Endothelial cell of umbilical vein (primary cell): ENCODE measurements at regions not wholly inside any gene's neighbourhood (a gene's known extent, or its start where the extent isn't known, plus 50 kb on each side); places are given as distances from the start of the nearest gene placed in this dataset.

ENCODE experiments used
- BruUV-seq: library from RNA; stranded (reverse); fragments of 400-500 nt; replicated peaks from 2 replicates; lab custom pipeline; 2021; lab: Mats Ljungman, UMichigan
- CTCF ChIA-PET: fragments of 300-600, 350-600 bp; sonication (Branson Sonifier 250); formaldehyde crosslinking; loops from one replicate; lab custom pipeline; 2021; ENCODE audit warnings: antibody characterized with exemption, inconsistent platforms; lab: Charles Lee
- POLR2A ChIA-PET: fragments of 300-600, 350-600 bp; sonication (Branson Sonifier 250); formaldehyde crosslinking; loops from one replicate; lab custom pipeline; 2021; ENCODE audit warnings: antibody characterized with exemption, inconsistent platforms; lab: Charles Lee
- DNase-seq: peaks from one replicate; pipeline ENCODE4 v3.0.0-alpha.2; 2011; ENCODE audit warnings: low read depth, low spot score
- FAIRE-seq: peaks from 2 replicates; lab custom pipeline; 2011; peaks lifted over from hg19 to GRCh38; lab: Jason Lieb, UNC
- H2AFZ ChIP-seq: 2 replicates; pipeline ENCODE4 v1.6.0; 2012; ENCODE audit warnings: low read depth, low read length, control low read depth, inconsistent platforms
- H3K27ac ChIP-seq: 2 replicates; pipeline ENCODE4 v1.5.1; 2011; ENCODE audit warnings: low read depth, mild to moderate bottlenecking, control low read depth, low read length, moderate library complexity; ENCODE audit not compliant: insufficient read depth
- H3K27me3 ChIP-seq, 2 experiments: 2 replicates each; pipeline versions ENCODE4 v1.6.0 to v1.6.1; 2011; ENCODE audit warnings: low read length in 2 of 2, mixed read lengths in 1 of 2; ENCODE audit not compliant: control insufficient read depth in 2 of 2, insufficient read depth in 2 of 2
- H3K36me3 ChIP-seq, 2 experiments: 2 replicates in 1 of 2; 3 replicates in 1 of 2; pipeline ENCODE4 v1.5.1; 2011; ENCODE audit warnings: low read length in 2 of 2, mild to moderate bottlenecking in 1 of 2, moderate library complexity in 1 of 2; ENCODE audit not compliant: control insufficient read depth in 2 of 2, insufficient read depth in 2 of 2; ENCODE audit errors: extremely low read depth in 1 of 2
- H3K4me1 ChIP-seq: 3 replicates; pipeline ENCODE4 v1.5.1; 2011; ENCODE audit warnings: mild to moderate bottlenecking, low read length; ENCODE audit not compliant: control insufficient read depth, insufficient read depth; ENCODE audit errors: extremely low read depth
- H3K4me2 ChIP-seq: 2 replicates; pipeline ENCODE4 v1.6.1; 2011; ENCODE audit warnings: low read length, control low read depth, mixed read lengths; ENCODE audit not compliant: insufficient read depth
- H3K4me3 ChIP-seq, 3 experiments: fragments of 200-600 bp in 1 of 3; sonication (generic), shearing (Covaris generic) in 1 of 3; replicated peaks in 1 of 3; 2 replicates each; pipeline ENCODE4 v1.5.1; 2011 to 2016; ENCODE audit warnings: control low read depth in 3 of 3, low read length in 3 of 3, mild to moderate bottlenecking in 2 of 3, inconsistent platforms in 1 of 3, low read depth in 1 of 3, moderate library complexity in 1 of 3; ENCODE audit not compliant: insufficient read depth in 1 of 3
- H3K79me2 ChIP-seq: 2 replicates; pipeline ENCODE4 v1.6.0; 2012; ENCODE audit warnings: low read length, inconsistent platforms; ENCODE audit not compliant: control insufficient read depth, insufficient read depth
- H3K9ac ChIP-seq: replicated peaks from 2 replicates; pipeline ENCODE3; 2011; ENCODE audit warnings: low read length, control low read depth; ENCODE audit not compliant: insufficient read depth; ENCODE audit errors: extremely low read depth
- H3K9me1 ChIP-seq: replicated peaks from 3 replicates; pipeline ENCODE4 v1.6.0; 2011; ENCODE audit warnings: mild to moderate bottlenecking, low read length; ENCODE audit not compliant: control insufficient read depth, insufficient read depth; ENCODE audit errors: extremely low read depth
- H3K9me3 ChIP-seq: replicated peaks from 2 replicates; pipeline ENCODE4 v1.5.1; 2012; ENCODE audit warnings: low read length, inconsistent platforms; ENCODE audit not compliant: control insufficient read depth, insufficient read depth
- H4K20me1 ChIP-seq: replicated peaks from 2 replicates; pipeline ENCODE3; 2011; ENCODE audit warnings: mild to moderate bottlenecking, low read length; ENCODE audit not compliant: control insufficient read depth, insufficient read depth; ENCODE audit errors: extremely low read depth
- EZH2 ChIP-seq: IDR thresholded peaks from 2 replicates; pipeline ENCODE4 v1.6.1; 2012; ENCODE audit warnings: borderline replicate concordance, low read depth, mild to moderate bottlenecking, moderate library complexity, low read length, inconsistent platforms; ENCODE audit not compliant: severe bottlenecking
- FOS ChIP-seq: IDR thresholded peaks from 2 replicates; pipeline ENCODE4 v1.6.1; 2011; ENCODE audit warnings: mild to moderate bottlenecking, low read length, moderate library complexity, borderline replicate concordance; ENCODE audit not compliant: insufficient read depth
- GATA2 ChIP-seq: IDR thresholded peaks from 2 replicates; pipeline ENCODE4 v1.7.0; 2011; ENCODE audit warnings: low read depth, mild to moderate bottlenecking, moderate library complexity, mixed read lengths, low read length; ENCODE audit not compliant: insufficient read length, insufficient read depth
- JUN ChIP-seq: IDR thresholded peaks from 2 replicates; pipeline ENCODE4 v1.6.1; 2011; ENCODE audit warnings: borderline replicate concordance, low read depth; ENCODE audit not compliant: insufficient read length, insufficient read depth
- MYC ChIP-seq: IDR thresholded peaks from one replicate; pipeline ENCODE4 v1.6.1; 2011; ENCODE audit warnings: mild to moderate bottlenecking, low read depth, low read length
- POLR2A ChIP-seq: IDR thresholded peaks from 2 replicates; pipeline ENCODE4 v1.6.1; 2012; ENCODE audit warnings: low read depth, mild to moderate bottlenecking, control low read depth, low read length
- POLR2AphosphoS5 ChIP-seq: IDR thresholded peaks from 2 replicates; pipeline ENCODE4 v1.6.1; 2012; ENCODE audit warnings: low read depth, mild to moderate bottlenecking, control low read depth, low read length, moderate library complexity; ENCODE audit not compliant: insufficient read depth
- dilution Hi-C: fragments of 300-500 bp; cut with MboI; formaldehyde crosslinking; loops from one replicate; pipeline ENCODE4 v1.15.0; 2019; ENCODE audit warnings: low sequenced_read_pairs; ENCODE audit not compliant: extremely low pct_ligation_motif_present
- intact Hi-C: fragments of 100-400 bp; cut with micrococcal nuclease; formaldehyde crosslinking; loops from one replicate; pipeline ENCODE4 v1.10.0; 2022
- TF ChIP-seq, protein P1 (sequence below), 2 donors: IDR thresholded peaks; 1 replicate in 1 of 2; 2 replicates in 1 of 2; pipeline ENCODE4 v1.5.1; 2011; ENCODE audit warnings: low read length in 2 of 2, mild to moderate bottlenecking in 2 of 2, moderate library complexity in 2 of 2, control low read depth in 1 of 2, inconsistent platforms in 1 of 2, low read depth in 1 of 2; ENCODE audit not compliant: insufficient read depth in 1 of 2; ENCODE audit errors: extremely low read depth in 1 of 2
- TF ChIP-seq, protein P2 (sequence below): IDR thresholded peaks from 2 replicates; pipeline ENCODE4 v1.6.1; 2011; ENCODE audit not compliant: insufficient read depth, insufficient read length

DNA sequence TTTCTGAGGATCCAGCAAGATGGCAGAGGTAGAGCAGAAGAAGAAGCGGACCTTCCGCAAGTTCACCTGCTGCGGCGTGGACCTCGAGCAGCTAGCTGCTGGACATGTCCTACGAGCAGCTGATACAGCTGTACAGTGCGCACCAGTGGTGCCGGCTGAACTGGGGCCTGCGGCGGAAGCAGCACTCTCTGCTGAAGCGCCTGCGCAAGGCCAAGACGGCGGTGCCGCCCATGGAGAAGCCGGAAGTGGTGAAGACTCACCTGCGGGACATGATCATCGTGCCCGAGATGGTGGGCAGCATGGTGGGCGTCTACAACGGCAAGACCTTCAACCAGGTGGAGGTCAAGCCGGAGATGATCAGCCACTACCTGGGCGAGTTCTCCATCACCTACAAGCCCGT is 125.8 kb downstream of the LRIG2 start:
- Histone ChIP-seq H3K9me3 (no peaks in the 10 kb centered on the region), H3K9ac (no peak overlapping the region), H3K4me2 (no peak overlapping the region), H3K4me1 (no peaks in the 10 kb centered on the region), H3K27me3 (no peaks in the 10 kb centered on the region), H3K27ac (no peak overlapping the region), H3K79me2 (no peaks in the 10 kb centered on the region), H3K36me3 (no peaks in the 10 kb centered on the region), H3K9me1 (no peaks in the 10 kb centered on the region), H3K4me3 (no peak overlapping the region), H4K20me1 (no peaks in the 10 kb centered on the region), H2AFZ (no peak overlapping the region)
- DNase-seq = no peak
- no TSS peak for BruUV-seq
- CTCF ChIA-PET = no interaction called here
- intact Hi-C loops = no loop called here
- POLR2A ChIA-PET = no interaction called here
- dilution Hi-C loops = no loop called here
- FAIRE-seq = no peak
- TF ChIP-seq, protein P1, sequence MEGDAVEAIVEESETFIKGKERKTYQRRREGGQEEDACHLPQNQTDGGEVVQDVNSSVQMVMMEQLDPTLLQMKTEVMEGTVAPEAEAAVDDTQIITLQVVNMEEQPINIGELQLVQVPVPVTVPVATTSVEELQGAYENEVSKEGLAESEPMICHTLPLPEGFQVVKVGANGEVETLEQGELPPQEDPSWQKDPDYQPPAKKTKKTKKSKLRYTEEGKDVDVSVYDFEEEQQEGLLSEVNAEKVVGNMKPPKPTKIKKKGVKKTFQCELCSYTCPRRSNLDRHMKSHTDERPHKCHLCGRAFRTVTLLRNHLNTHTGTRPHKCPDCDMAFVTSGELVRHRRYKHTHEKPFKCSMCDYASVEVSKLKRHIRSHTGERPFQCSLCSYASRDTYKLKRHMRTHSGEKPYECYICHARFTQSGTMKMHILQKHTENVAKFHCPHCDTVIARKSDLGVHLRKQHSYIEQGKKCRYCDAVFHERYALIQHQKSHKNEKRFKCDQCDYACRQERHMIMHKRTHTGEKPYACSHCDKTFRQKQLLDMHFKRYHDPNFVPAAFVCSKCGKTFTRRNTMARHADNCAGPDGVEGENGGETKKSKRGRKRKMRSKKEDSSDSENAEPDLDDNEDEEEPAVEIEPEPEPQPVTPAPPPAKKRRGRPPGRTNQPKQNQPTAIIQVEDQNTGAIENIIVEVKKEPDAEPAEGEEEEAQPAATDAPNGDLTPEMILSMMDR (IDR thresholded peaks at IDR 0.05; ENCODE audit: extremely low read depth in 1 of 2, insufficient read depth in 1 of 2, low read depth in 1 of 2, low read length in 2 of 2) = no peak
- TF ChIP-seq POLR2A = no peak
- no peak for TF ChIP-seq FOS
- no peak for TF ChIP-seq GATA2
- no peak for TF ChIP-seq EZH2
- TF ChIP-seq JUN = no peak
- TF ChIP-seq, protein P2, sequence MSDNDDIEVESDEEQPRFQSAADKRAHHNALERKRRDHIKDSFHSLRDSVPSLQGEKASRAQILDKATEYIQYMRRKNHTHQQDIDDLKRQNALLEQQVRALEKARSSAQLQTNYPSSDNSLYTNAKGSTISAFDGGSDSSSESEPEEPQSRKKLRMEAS = no peak
- no peak for TF ChIP-seq MYC
- TF ChIP-seq POLR2AphosphoS5 = no peak
